CD8-positive, alpha-beta memory T cell (primary cell): ENCODE measurements at regions not wholly inside any gene's neighbourhood (a gene's known extent, or its start where the extent isn't known, plus 50 kb on each side); places are given as distances from the start of the nearest gene placed in this dataset.

Source experiments
- CTCF ChIA-PET: fragments of 350-600 bp; sonication (Branson Sonifier 250); formaldehyde crosslinking; loops from one replicate; lab custom pipeline; 2021; ENCODE audit warnings: antibody characterized with exemption; lab: Charles Lee
- POLR2A ChIA-PET: fragments of 350-600 bp; sonication (Branson Sonifier 250); formaldehyde crosslinking; loops from one replicate; lab custom pipeline; 2021; ENCODE audit warnings: antibody characterized with exemption; lab: Charles Lee
- DNase-seq, 5 donors: peaks; one replicate each; pipeline versions ENCODE4 v3.0.0 to v3.0.0-alpha.2; 2020 to 2022; ENCODE audit warnings: mixed read lengths in 1 of 5
- H3K27ac ChIP-seq: one replicate; pipeline ENCODE4 v1.7.0; 2013; ENCODE audit warnings: low read depth, mild to moderate bottlenecking, low read length, moderate library complexity
- H3K27me3 ChIP-seq: 2 replicates; pipeline ENCODE4 v1.7.0; 2013; ENCODE audit warnings: low read length, mild to moderate bottlenecking; ENCODE audit not compliant: insufficient read depth, poor library complexity, severe bottlenecking
- H3K36me3 ChIP-seq: 2 replicates; pipeline ENCODE4 v1.7.0; 2013; ENCODE audit warnings: mild to moderate bottlenecking, low read length, moderate library complexity; ENCODE audit not compliant: insufficient read depth
- H3K4me1 ChIP-seq: 2 replicates; pipeline ENCODE4 v1.7.0; 2013; ENCODE audit warnings: mild to moderate bottlenecking, low read length, moderate library complexity; ENCODE audit not compliant: insufficient read depth
- H3K4me3 ChIP-seq: 2 replicates; pipeline ENCODE4 v1.7.0; 2013; ENCODE audit warnings: mild to moderate bottlenecking, low read length
- H3K9me3 ChIP-seq: 2 replicates; pipeline ENCODE4 v1.7.0; 2013; ENCODE audit warnings: mild to moderate bottlenecking, low read length
- H3K27ac Mint-ChIP-seq, 8 donors: one replicate each; pipeline ENCODE4 v1.8.0; 2020 to 2021; ENCODE audit warnings: mixed read lengths in 8 of 8, mild to moderate bottlenecking in 6 of 8, inconsistent platforms in 3 of 8, moderate library complexity in 3 of 8
- H3K27me3 Mint-ChIP-seq, 2 donors: one replicate each; pipeline ENCODE4 v1.8.0; 2020 to 2021; ENCODE audit warnings: mixed read lengths in 2 of 2, mild to moderate bottlenecking in 1 of 2, moderate library complexity in 1 of 2
- H3K36me3 Mint-ChIP-seq, 3 donors: one replicate each; pipeline ENCODE4 v1.8.0; 2020 to 2021; ENCODE audit warnings: mixed read lengths in 3 of 3, inconsistent platforms in 1 of 3, mild to moderate bottlenecking in 1 of 3
- H3K4me1 Mint-ChIP-seq, 3 donors: one replicate each; pipeline ENCODE4 v1.8.0; 2020 to 2021; ENCODE audit warnings: mixed read lengths in 3 of 3, inconsistent platforms in 1 of 3, mild to moderate bottlenecking in 1 of 3
- H3K4me3 Mint-ChIP-seq, 7 donors: one replicate each; pipeline ENCODE4 v1.8.0; 2020 to 2021; ENCODE audit warnings: mixed read lengths in 7 of 7, mild to moderate bottlenecking in 6 of 7, moderate library complexity in 4 of 7, inconsistent platforms in 2 of 7
- H3K9me3 Mint-ChIP-seq, 5 donors: one replicate each; pipeline ENCODE4 v1.8.0; 2020 to 2022; ENCODE audit warnings: mixed read lengths in 5 of 5, mild to moderate bottlenecking in 3 of 5, moderate library complexity in 2 of 5, inconsistent platforms in 1 of 5

GRCh38 chr1:119294199-119294598 is 74.4 kb upstream of the HAO2 start:
- CTCF ChIA-PET: interaction anchor here (1.0 kb wide), 1 partner anchor 19 kb away, joined by 3 read pairs; no protein-coding TSS in a partner anchor
- no peak for DNase-seq
- Mint-ChIP-seq H3K4me3 (no peak overlapping the region), H3K9me3 (peaks cover 0 to 4% (median 0%) of the 10 kb centered on the region in 5 donors), H3K27ac (no peak overlapping the region), H3K4me1 (peaks cover 10 to 14% (median 11%) of the 10 kb centered on the region in 3 donors), H3K36me3 (no peaks in the 10 kb centered on the region), H3K27me3 (peaks cover 7 to 8% of the 10 kb centered on the region in 2 donors)
- peaks cover 3% of the 10 kb centered on the region for H3K27me3 ChIP-seq
- no peak overlapping the region for H3K4me3 ChIP-seq
- H3K36me3 ChIP-seq: no peaks in the 10 kb centered on the region
- no peak overlapping the region for H3K27ac ChIP-seq
- POLR2A ChIA-PET: no interaction called here
- H3K9me3 ChIP-seq: no peaks in the 10 kb centered on the region
- H3K4me1 ChIP-seq: peaks cover 15% of the 10 kb centered on the region

DNA sequence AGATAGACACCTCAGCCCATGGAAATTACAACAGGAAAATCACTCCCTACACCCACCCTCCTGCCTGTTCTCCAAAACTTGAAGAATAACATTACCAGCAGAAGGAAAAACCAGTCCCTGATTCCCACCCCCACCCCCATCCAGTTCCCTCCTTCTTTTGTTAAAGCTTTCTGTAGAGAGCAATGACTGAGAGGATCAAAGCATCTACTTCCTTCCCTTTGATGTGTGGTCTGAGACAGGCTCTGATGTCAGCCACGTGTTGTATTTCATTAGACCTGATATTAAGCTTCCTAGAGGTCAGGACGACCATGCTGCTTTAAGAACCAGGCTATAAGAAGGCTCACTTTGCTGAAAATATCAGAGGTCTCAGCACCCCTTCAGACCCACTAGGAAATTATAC is 73.9 kb upstream of the HAO2 start:
- Histone ChIP-seq H3K36me3 (no peaks in the 10 kb centered on the region), H3K4me3 (no peak overlapping the region), H3K9me3 (no peaks in the 10 kb centered on the region), H3K4me1 (peaks cover 15% of the 10 kb centered on the region), H3K27ac (no peak overlapping the region), H3K27me3 (peaks cover 3% of the 10 kb centered on the region)
- H3K4me3 Mint-ChIP-seq: no peak overlapping the region
- peaks cover 7 to 8% of the 10 kb centered on the region in 2 donors for H3K27me3 Mint-ChIP-seq
- peaks cover 10 to 14% (median 11%) of the 10 kb centered on the region in 3 donors for H3K4me1 Mint-ChIP-seq
- no peaks in the 10 kb centered on the region for H3K36me3 Mint-ChIP-seq
- DNase-seq: no peak
- CTCF ChIA-PET: interaction anchor here (1.0 kb wide), 1 partner anchor 20 kb away, joined by 3 read pairs; no protein-coding TSS in a partner anchor
- H3K9me3 Mint-ChIP-seq: peaks cover 0 to 4% (median 0%) of the 10 kb centered on the region in 5 donors
- POLR2A ChIA-PET: no interaction called here
- no peak overlapping the region for H3K27ac Mint-ChIP-seq

- H3K27ac Mint-ChIP-seq: no peak overlapping the region
- peaks cover 10 to 33% of the 10 kb centered on the region in 2 donors for H3K27me3 Mint-ChIP-seq
- H3K27ac ChIP-seq: no peak overlapping the region
- H3K9me3 Mint-ChIP-seq: peaks cover 0 to 4% (median 0%) of the 10 kb centered on the region in 5 donors
- H3K4me3 Mint-ChIP-seq: no peak overlapping the region
- no peaks in the 10 kb centered on the region for H3K36me3 Mint-ChIP-seq
- peaks cover 10 to 14% (median 11%) of the 10 kb centered on the region in 3 donors for H3K4me1 Mint-ChIP-seq
- no peaks in the 10 kb centered on the region for H3K9me3 ChIP-seq
- peaks cover 15% of the 10 kb centered on the region for H3K4me1 ChIP-seq
- no peak overlapping the region for H3K4me3 ChIP-seq
- no peaks in the 10 kb centered on the region for H3K36me3 ChIP-seq
- CTCF ChIA-PET: no interaction called here
- DNase-seq: peak in 2 of 5 donors; percentile 1 to 21
- H3K27me3 ChIP-seq: peaks cover 4% of the 10 kb centered on the region
- POLR2A ChIA-PET: no interaction called here
Measured at GRCh38 chr1:119298687-119299303, 69.8 kb upstream of the HAO2 start.

- Histone ChIP-seq H3K4me1 (peaks cover 7% of the 10 kb centered on the region), H3K27ac (no peak overlapping the region), H3K4me3 (no peak overlapping the region), H3K36me3 (no peaks in the 10 kb centered on the region), H3K27me3 (peaks cover 4% of the 10 kb centered on the region), H3K9me3 (no peaks in the 10 kb centered on the region)
- Mint-ChIP-seq H3K27ac (no peak overlapping the region), H3K9me3 (peaks cover 0 to 2% (median 0%) of the 10 kb centered on the region in 5 donors), H3K27me3 (peaks cover 11 to 42% of the 10 kb centered on the region in 2 donors), H3K36me3 (no peaks in the 10 kb centered on the region), H3K4me1 (peaks cover 0 to 3% (median 3%) of the 10 kb centered on the region in 3 donors), H3K4me3 (no peak overlapping the region)
- POLR2A ChIA-PET: no interaction called here
- CTCF ChIA-PET: no interaction called here
- DNase-seq: no peak
Measured at GRCh38 chr1:119302011-119302410, 66.6 kb upstream of the HAO2 start.

DNA sequence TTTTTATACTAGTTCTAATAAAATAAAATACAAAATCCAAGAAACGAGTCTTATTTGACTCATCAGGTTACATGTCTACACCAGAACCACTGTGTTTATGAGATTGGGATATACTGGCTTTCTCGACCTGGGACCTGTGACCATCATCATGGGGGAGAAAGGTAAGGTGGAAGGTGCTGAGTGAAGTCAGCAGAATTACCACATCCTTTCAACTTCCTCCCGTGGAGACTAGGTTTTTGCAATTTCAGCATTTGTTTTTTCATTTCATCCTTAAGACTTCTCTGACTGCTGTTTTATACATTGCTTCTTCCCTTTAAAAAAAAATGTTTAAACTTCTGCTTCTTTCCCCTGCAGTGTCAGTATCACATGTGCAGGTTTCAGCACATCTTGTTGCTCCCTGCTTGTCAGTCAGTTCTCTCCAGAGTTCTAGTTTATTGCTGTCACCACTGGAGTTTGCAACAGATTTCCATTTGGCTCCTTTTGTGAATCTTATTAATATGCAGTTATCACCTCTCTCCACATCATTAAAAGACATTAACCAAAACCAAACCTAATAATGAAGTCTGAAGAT is 60.4 kb upstream of the HAO2 start:
- ChIA-PET POLR2A (no interaction called here), CTCF (no interaction called here)
- Mint-ChIP-seq H3K36me3 (no peaks in the 10 kb centered on the region), H3K9me3 (peaks cover 0 to 5% (median 0%) of the 10 kb centered on the region in 5 donors), H3K4me1 (peaks cover 0 to 7% (median 4%) of the 10 kb centered on the region in 3 donors), H3K27ac (no peak overlapping the region), H3K27me3 (peaks cover 6 to 40% of the 10 kb centered on the region in 2 donors), H3K4me3 (no peak overlapping the region)
- no peaks in the 10 kb centered on the region for H3K27me3 ChIP-seq
- no peaks in the 10 kb centered on the region for H3K36me3 ChIP-seq
- H3K4me3 ChIP-seq: no peak overlapping the region
- no peaks in the 10 kb centered on the region for H3K4me1 ChIP-seq
- DNase-seq: no peak
- H3K9me3 ChIP-seq: no peaks in the 10 kb centered on the region
- H3K27ac ChIP-seq: no peak overlapping the region

DNA sequence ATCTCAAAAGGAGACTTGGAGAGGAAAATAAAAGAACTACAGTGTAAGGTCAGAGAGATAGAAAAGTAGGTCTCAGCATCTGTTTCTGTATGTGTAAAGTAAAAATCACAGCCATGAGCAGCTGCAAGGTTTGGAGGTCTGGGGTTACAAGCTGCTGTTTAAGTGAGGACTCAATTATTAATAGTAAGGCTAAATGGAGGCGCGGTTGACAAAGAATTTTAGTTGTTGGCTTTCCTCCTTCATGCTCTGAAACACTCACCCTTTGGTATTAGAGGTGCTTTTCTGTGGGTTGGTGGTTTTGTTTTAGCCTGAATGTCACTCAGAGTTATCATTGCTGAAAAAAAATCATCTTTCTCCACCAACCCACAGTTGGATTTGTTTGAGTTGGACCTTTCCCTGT is 59.8 kb upstream of the HAO2 start:
- Histone ChIP-seq H3K9me3 (no peaks in the 10 kb centered on the region), H3K36me3 (no peaks in the 10 kb centered on the region), H3K27ac (no peak overlapping the region), H3K27me3 (no peaks in the 10 kb centered on the region), H3K4me3 (no peak overlapping the region), H3K4me1 (no peaks in the 10 kb centered on the region)
- H3K9me3 Mint-ChIP-seq: peaks cover 0 to 5% (median 0%) of the 10 kb centered on the region in 5 donors
- no peak overlapping the region for H3K4me3 Mint-ChIP-seq
- peaks cover 0 to 7% (median 4%) of the 10 kb centered on the region in 3 donors for H3K4me1 Mint-ChIP-seq
- H3K36me3 Mint-ChIP-seq: no peaks in the 10 kb centered on the region
- H3K27me3 Mint-ChIP-seq: peaks cover 4 to 36% of the 10 kb centered on the region in 2 donors
- DNase-seq: no peak
- CTCF ChIA-PET: no interaction called here
- H3K27ac Mint-ChIP-seq: no peak overlapping the region
- POLR2A ChIA-PET: no interaction called here

GRCh38 chr1:119310301-119310700 is 58.3 kb upstream of the HAO2 start:
- Histone ChIP-seq H3K27ac (no peak overlapping the region), H3K27me3 (no peaks in the 10 kb centered on the region), H3K9me3 (no peaks in the 10 kb centered on the region), H3K4me3 (no peak overlapping the region), H3K4me1 (no peaks in the 10 kb centered on the region), H3K36me3 (no peaks in the 10 kb centered on the region)
- POLR2A ChIA-PET: no interaction called here
- Mint-ChIP-seq H3K9me3 (peaks cover 0 to 5% (median 0%) of the 10 kb centered on the region in 5 donors), H3K27ac (no peak overlapping the region), H3K36me3 (no peaks in the 10 kb centered on the region), H3K4me1 (peaks cover 0 to 7% (median 4%) of the 10 kb centered on the region in 3 donors), H3K4me3 (no peak overlapping the region), H3K27me3 (peaks cover 4 to 27% of the 10 kb centered on the region in 2 donors)
- no peak for DNase-seq
- CTCF ChIA-PET: no interaction called here

- peaks cover 3% of the 10 kb centered on the region for H3K4me1 ChIP-seq
- DNase-seq: no peak
- H3K4me3 ChIP-seq: no peak overlapping the region
- H3K27me3 ChIP-seq: no peaks in the 10 kb centered on the region
- ChIA-PET CTCF (no interaction called here), POLR2A (no interaction called here)
- H3K27ac Mint-ChIP-seq: no peak overlapping the region
- no peaks in the 10 kb centered on the region for H3K36me3 ChIP-seq
- H3K36me3 Mint-ChIP-seq: no peaks in the 10 kb centered on the region
- H3K27me3 Mint-ChIP-seq: peaks cover 0 to 23% of the 10 kb centered on the region in 2 donors
- no peak overlapping the region for H3K4me3 Mint-ChIP-seq
- peaks cover 0 to 2% (median 0%) of the 10 kb centered on the region in 5 donors for H3K9me3 Mint-ChIP-seq
- peaks cover 0 to 7% (median 4%) of the 10 kb centered on the region in 3 donors for H3K4me1 Mint-ChIP-seq
- no peaks in the 10 kb centered on the region for H3K9me3 ChIP-seq
- no peak overlapping the region for H3K27ac ChIP-seq
Measured at GRCh38 chr1:119312500-119312899, 56.1 kb upstream of the HAO2 start.
